ENCODE measurements at regions not wholly inside any gene's neighbourhood (a gene's known extent, or its start where the extent isn't known, plus 50 kb on each side); places are given as distances from the start of the nearest gene placed in this dataset.

GRCh38 chr5:114984796-114985195 lies 184.9 kb downstream of the TRIM36 start:
- TF ChIP-seq RAD21 (IDR thresholded peaks at IDR 0.05; ENCODE audit: low read depth) = no peak
- no peak for TF ChIP-seq POLR2AphosphoS5 (IDR thresholded peaks at IDR 0.05; ENCODE audit: low read depth, low read length)
- TF ChIP-seq REST (IDR thresholded peaks at IDR 0.05; ENCODE audit: low read depth) = no peak
- TF ChIP-seq JUND (IDR thresholded peaks at IDR 0.05) = no peak
- no peak for TF ChIP-seq YY1 (IDR thresholded peaks at IDR 0.05; ENCODE audit: extremely low read depth, insufficient replicate concordance, low read depth, low read length)
- TF ChIP-seq CEBPB (IDR thresholded peaks at IDR 0.05; ENCODE audit: low read depth) = no peak
- TF ChIP-seq TCF7L2 (IDR thresholded peaks at IDR 0.05; ENCODE audit: borderline replicate concordance, extremely low read depth, insufficient read depth, insufficient read length) = no peak
- no peak for TF ChIP-seq SRF (IDR thresholded peaks at IDR 0.05; ENCODE audit: low read depth)
- no peak for TF ChIP-seq EZH2phosphoT487 (IDR thresholded peaks at IDR 0.05; ENCODE audit: borderline replicate concordance)
- TF ChIP-seq CTCF (IDR thresholded peaks at IDR 0.05 in 2 of 3, conservative IDR thresholded peaks at IDR 0.05 in 1 of 3; ENCODE audit: borderline replicate concordance in 1 of 3, insufficient read depth in 1 of 3, low read depth in 2 of 3, low read length in 2 of 3) = no peak
- TF ChIP-seq CBX3 (IDR thresholded peaks at IDR 0.05; ENCODE audit: low read depth) = no peak
- no peak for TF ChIP-seq SP1 (IDR thresholded peaks at IDR 0.05; ENCODE audit: low read depth)
- TF ChIP-seq ZFX (IDR thresholded peaks at IDR 0.05) = no peak
- no peak for TF ChIP-seq FOSL1 (IDR thresholded peaks at IDR 0.05; ENCODE audit: low read depth)
- TF ChIP-seq ELF1 (IDR thresholded peaks at IDR 0.05; ENCODE audit: borderline replicate concordance, low read depth) = no peak
- TF ChIP-seq ZBTB33 (IDR thresholded peaks at IDR 0.05; ENCODE audit: extremely low read depth, insufficient replicate concordance, low read length) = no peak
- TF ChIP-seq EGR1 (IDR thresholded peaks at IDR 0.05; ENCODE audit: low read depth) = no peak
- no peak for TF ChIP-seq POLR2A (IDR thresholded peaks at IDR 0.05; ENCODE audit: borderline replicate concordance, extremely low read depth, insufficient read depth, insufficient read length)
- TF ChIP-seq ZNF274 (IDR thresholded peaks at IDR 0.05; ENCODE audit: low read depth, low read length) = no peak
- intact Hi-C loops (cut with micrococcal nuclease) = no loop called here
- Histone ChIP-seq H3K9ac (ENCODE audit: low read length) (no peak overlapping the region), H3K27me3 (ENCODE audit: insufficient read depth, low read length) (peaks cover 18% of the 10 kb centered on the region), H3K79me2 (ENCODE audit: insufficient read depth, low read length) (no peaks in the 10 kb centered on the region), H3K4me3 (replicated peaks in 1 of 2; ENCODE audit: low read depth in 1 of 2, low read length in 2 of 2) (no peak overlapping the region), H3K27ac (ENCODE audit: low read depth, low read length) (no peak overlapping the region), H2AFZ (ENCODE audit: low read depth, low read length, poor library complexity, severe bottlenecking) (no peak overlapping the region), H3K4me1 (ENCODE audit: control insufficient read depth in 1 of 2, insufficient read depth in 2 of 2, low read length in 2 of 2) (no peaks in the 10 kb centered on the region), H3K4me2 (ENCODE audit: low read length) (no peak overlapping the region), H3K36me3 (ENCODE audit: control insufficient read depth in 1 of 2, insufficient read depth in 2 of 2, low read length in 2 of 2) (no peaks in the 10 kb centered on the region), H3K9me3 (ENCODE audit: control insufficient read depth in 1 of 2, insufficient read depth in 1 of 2, low read depth in 1 of 2, low read length in 2 of 2) (no peaks in the 10 kb centered on the region), H4K20me1 (ENCODE audit: insufficient read depth) (no peaks in the 10 kb centered on the region), H3K9me2 (ENCODE audit: insufficient read depth) (no peaks in the 10 kb centered on the region)
- no peak for DNase-seq (ENCODE audit: low read depth, low spot score)
- ChIA-PET RAD21 (ENCODE audit: low non-redundant PET in 1 of 2, low total read pairs in 2 of 2, uncharacterized antibody in 2 of 2, unreplicated experiment in 2 of 2) (no interaction called here), POLR2A (no interaction called here), CTCF (no interaction called here)
- ATAC-seq = no peak
- no TSS peak for BruUV-seq (replicated peaks)
